ENCODE measurements at regions not wholly inside any gene's neighbourhood (a gene's known extent, or its start where the extent isn't known, plus 50 kb on each side); places are given as distances from the start of the nearest gene placed in this dataset.

GRCh38 chr9:90058182-90058763 is 453.5 kb downstream of the GADD45G start:
- H3K4me1 ChIP-seq (ENCODE audit: control insufficient read depth, insufficient read depth, low read length), result peaks cover 3% of the 10 kb centered on the region; the same call in 1 of the 2 replicates
- H3K4me3 ChIP-seq (ENCODE audit: low read length), result no peak overlapping the region
- H3K27me3 ChIP-seq (ENCODE audit: control insufficient read depth, insufficient read depth, low read length), result no peaks in the 10 kb centered on the region
- H3K9me3 ChIP-seq (ENCODE audit: control insufficient read depth, insufficient read depth, low read length), result no peaks in the 10 kb centered on the region
- no peak overlapping the region for H3K27ac ChIP-seq (ENCODE audit: low read length)
- WGBS (ENCODE audit: insufficient coverage, insufficient read length), result no CpG with 5 or more reads among the region's 6 CpGs
- no peak for DNase-seq (ENCODE audit: low read depth, low spot score)
- H3K36me3 ChIP-seq (ENCODE audit: control insufficient read depth, insufficient read depth, low read length), result no peaks in the 10 kb centered on the region

DNA sequence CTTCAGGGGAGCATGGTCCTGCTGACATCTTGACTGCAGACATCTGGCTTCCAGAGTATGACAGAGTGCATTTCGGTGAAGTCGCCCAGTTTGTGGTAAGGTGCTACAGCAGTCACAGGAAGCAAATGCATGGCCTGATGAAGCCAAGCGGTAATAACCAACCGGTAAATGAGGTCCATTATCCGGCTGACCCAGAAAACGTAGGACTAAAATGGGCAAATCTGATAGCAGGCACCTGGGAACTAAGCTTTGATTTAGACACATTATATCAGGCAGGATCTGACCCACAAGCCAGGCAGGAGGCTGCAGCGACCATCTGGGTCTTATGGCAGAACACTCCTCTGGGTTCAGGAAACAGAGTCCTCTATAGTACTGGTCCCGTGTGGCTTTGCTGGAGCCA is 454.6 kb downstream of the GADD45G start:
- Histone ChIP-seq H3K36me3 (ENCODE audit: control insufficient read depth, insufficient read depth, low read length) (no peaks in the 10 kb centered on the region), H3K4me1 (ENCODE audit: control insufficient read depth, insufficient read depth, low read length) (peaks cover 3% of the 10 kb centered on the region; the same call in 1 of the 2 replicates), H3K27ac (ENCODE audit: low read length) (no peak overlapping the region), H3K9me3 (ENCODE audit: control insufficient read depth, insufficient read depth, low read length) (no peaks in the 10 kb centered on the region), H3K4me3 (ENCODE audit: low read length) (no peak overlapping the region), H3K27me3 (ENCODE audit: control insufficient read depth, insufficient read depth, low read length) (no peaks in the 10 kb centered on the region)
- no peak for DNase-seq (ENCODE audit: low read depth, low spot score)
- WGBS (ENCODE audit: insufficient coverage, insufficient read length), result no CpG with 5 or more reads among the region's 8 CpGs

- H3K9me3 ChIP-seq (ENCODE audit: control insufficient read depth, insufficient read depth, low read length), result no peaks in the 10 kb centered on the region
- DNase-seq (ENCODE audit: low read depth, low spot score), result no peak
- no peak overlapping the region for H3K27ac ChIP-seq (ENCODE audit: low read length)
- H3K36me3 ChIP-seq (ENCODE audit: control insufficient read depth, insufficient read depth, low read length), result no peaks in the 10 kb centered on the region
- WGBS (ENCODE audit: insufficient coverage, insufficient read length), result no CpG with 5 or more reads among the region's 8 CpGs
- no peaks in the 10 kb centered on the region for H3K27me3 ChIP-seq (ENCODE audit: control insufficient read depth, insufficient read depth, low read length)
- H3K4me1 ChIP-seq (ENCODE audit: control insufficient read depth, insufficient read depth, low read length), result peaks cover 3% of the 10 kb centered on the region; the same call in 1 of the 2 replicates
- no peak overlapping the region for H3K4me3 ChIP-seq (ENCODE audit: low read length)
Measured at GRCh38 chr9:90060256-90060655, 455.4 kb downstream of the GADD45G start.

- DNase-seq (ENCODE audit: low read depth, low spot score), result no peak
- Histone ChIP-seq H3K27me3 (ENCODE audit: control insufficient read depth, insufficient read depth, low read length) (no peaks in the 10 kb centered on the region), H3K36me3 (ENCODE audit: control insufficient read depth, insufficient read depth, low read length) (no peaks in the 10 kb centered on the region), H3K9me3 (ENCODE audit: control insufficient read depth, insufficient read depth, low read length) (no peaks in the 10 kb centered on the region), H3K27ac (ENCODE audit: low read length) (no peak overlapping the region), H3K4me3 (ENCODE audit: low read length) (no peak overlapping the region), H3K4me1 (ENCODE audit: control insufficient read depth, insufficient read depth, low read length) (peaks cover 3% of the 10 kb centered on the region; the same call in 1 of the 2 replicates)
- no CpG with 5 or more reads among the region's 1 CpG for WGBS (ENCODE audit: insufficient coverage, insufficient read length)
Measured at GRCh38 chr9:90061187-90061586, 456.4 kb downstream of the GADD45G start.

DNA sequence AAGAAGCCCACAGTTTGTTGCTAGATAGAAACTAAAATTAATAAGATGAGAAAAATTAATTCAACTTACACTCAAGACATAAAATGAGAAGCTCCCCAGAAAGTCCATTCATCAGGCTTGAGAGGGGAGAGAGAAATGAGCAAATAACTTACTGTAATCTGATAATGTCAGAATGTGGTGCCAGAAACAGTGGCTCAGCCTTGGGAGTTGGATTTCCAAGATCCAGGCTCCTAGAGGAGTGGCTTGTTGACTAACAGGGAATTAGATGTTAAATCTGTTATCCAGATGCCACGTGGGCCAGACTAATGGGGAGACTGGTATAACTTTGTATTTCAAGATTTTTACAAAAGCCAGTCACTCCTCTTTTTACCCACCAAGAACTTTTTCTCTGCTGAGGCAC is 458.2 kb downstream of the GADD45G start:
- WGBS (ENCODE audit: insufficient coverage, insufficient read length), result no CpG with 5 or more reads among the region's 1 CpG
- Histone ChIP-seq H3K9me3 (ENCODE audit: control insufficient read depth, insufficient read depth, low read length) (no peaks in the 10 kb centered on the region), H3K27me3 (ENCODE audit: control insufficient read depth, insufficient read depth, low read length) (no peaks in the 10 kb centered on the region), H3K4me3 (ENCODE audit: low read length) (no peak overlapping the region), H3K27ac (ENCODE audit: low read length) (no peak overlapping the region), H3K36me3 (ENCODE audit: control insufficient read depth, insufficient read depth, low read length) (no peaks in the 10 kb centered on the region), H3K4me1 (ENCODE audit: control insufficient read depth, insufficient read depth, low read length) (peaks cover 3% of the 10 kb centered on the region; the same call in 1 of the 2 replicates)
- DNase-seq (ENCODE audit: low read depth, low spot score), result no peak

DNA sequence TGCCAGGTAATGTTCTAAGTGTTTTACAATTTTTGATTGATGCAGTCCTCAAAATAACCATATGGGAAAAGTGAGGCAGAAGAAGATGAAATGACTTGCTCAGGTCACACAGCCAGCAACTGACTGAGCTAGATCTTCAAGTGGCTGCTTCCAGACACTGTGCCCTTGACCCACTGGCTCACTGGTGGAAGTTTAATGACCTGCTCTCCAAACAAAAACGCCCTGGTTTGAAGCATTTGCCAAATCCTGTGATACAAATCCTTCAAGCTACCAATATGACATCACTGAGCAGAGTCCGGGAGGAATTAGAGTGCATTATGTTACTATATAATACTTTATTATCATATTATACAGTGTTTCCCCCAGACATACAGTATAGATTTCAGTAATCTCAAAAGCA is 459.4 kb downstream of the GADD45G start:
- WGBS (ENCODE audit: insufficient coverage, insufficient read length), result no CpG with 5 or more reads among the region's 2 CpGs
- H3K27ac ChIP-seq (ENCODE audit: low read length), result no peak overlapping the region
- no peaks in the 10 kb centered on the region for H3K9me3 ChIP-seq (ENCODE audit: control insufficient read depth, insufficient read depth, low read length)
- no peaks in the 10 kb centered on the region for H3K36me3 ChIP-seq (ENCODE audit: control insufficient read depth, insufficient read depth, low read length)
- H3K27me3 ChIP-seq (ENCODE audit: control insufficient read depth, insufficient read depth, low read length), result no peaks in the 10 kb centered on the region
- no peak for DNase-seq (ENCODE audit: low read depth, low spot score)
- no peak overlapping the region for H3K4me3 ChIP-seq (ENCODE audit: low read length)
- peaks cover 3% of the 10 kb centered on the region; the same call in 1 of the 2 replicates for H3K4me1 ChIP-seq (ENCODE audit: control insufficient read depth, insufficient read depth, low read length)

DNA sequence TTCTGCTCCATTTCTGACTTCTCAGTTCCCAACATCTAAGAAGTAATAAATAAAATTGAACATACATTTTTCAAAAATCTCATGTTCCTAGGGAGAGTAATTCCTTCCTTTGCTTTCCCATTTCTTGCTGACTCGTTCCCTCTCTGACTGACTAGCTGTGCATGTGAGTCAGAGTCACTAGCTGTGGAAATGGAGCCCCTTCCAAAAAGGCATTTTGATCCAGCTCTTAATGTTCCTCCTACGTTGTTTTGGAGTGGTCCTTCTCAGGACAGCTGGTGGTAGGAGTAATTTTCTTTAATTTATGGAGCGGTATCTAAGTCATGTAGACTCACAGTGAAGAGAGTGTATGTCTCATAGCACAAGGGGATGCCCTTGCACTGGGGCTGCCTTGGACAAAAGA is 460.2 kb downstream of the GADD45G start:
- peaks cover 3% of the 10 kb centered on the region; the same call in 1 of the 2 replicates for H3K4me1 ChIP-seq (ENCODE audit: control insufficient read depth, insufficient read depth, low read length)
- no peak overlapping the region for H3K4me3 ChIP-seq (ENCODE audit: low read length)
- no peak overlapping the region for H3K27ac ChIP-seq (ENCODE audit: low read length)
- H3K9me3 ChIP-seq (ENCODE audit: control insufficient read depth, insufficient read depth, low read length), result no peaks in the 10 kb centered on the region
- no peaks in the 10 kb centered on the region for H3K27me3 ChIP-seq (ENCODE audit: control insufficient read depth, insufficient read depth, low read length)
- no CpG with 5 or more reads among the region's 3 CpGs for WGBS (ENCODE audit: insufficient coverage, insufficient read length)
- no peaks in the 10 kb centered on the region for H3K36me3 ChIP-seq (ENCODE audit: control insufficient read depth, insufficient read depth, low read length)
- no peak for DNase-seq (ENCODE audit: low read depth, low spot score)

- no peaks in the 10 kb centered on the region for H3K9me3 ChIP-seq (ENCODE audit: control insufficient read depth, insufficient read depth, low read length)
- WGBS (ENCODE audit: insufficient coverage, insufficient read length), result no CpG with 5 or more reads among the region's 2 CpGs
- H3K36me3 ChIP-seq (ENCODE audit: control insufficient read depth, insufficient read depth, low read length), result no peaks in the 10 kb centered on the region
- DNase-seq (ENCODE audit: low read depth, low spot score), result no peak
- H3K27me3 ChIP-seq (ENCODE audit: control insufficient read depth, insufficient read depth, low read length), result no peaks in the 10 kb centered on the region
- H3K27ac ChIP-seq (ENCODE audit: low read length), result no peak overlapping the region
- H3K4me3 ChIP-seq (ENCODE audit: low read length), result no peak overlapping the region
- H3K4me1 ChIP-seq (ENCODE audit: control insufficient read depth, insufficient read depth, low read length), result peaks cover 3% of the 10 kb centered on the region; the same call in 1 of the 2 replicates
Measured at GRCh38 chr9:90065851-90066250, 461.0 kb downstream of the GADD45G start.

DNA sequence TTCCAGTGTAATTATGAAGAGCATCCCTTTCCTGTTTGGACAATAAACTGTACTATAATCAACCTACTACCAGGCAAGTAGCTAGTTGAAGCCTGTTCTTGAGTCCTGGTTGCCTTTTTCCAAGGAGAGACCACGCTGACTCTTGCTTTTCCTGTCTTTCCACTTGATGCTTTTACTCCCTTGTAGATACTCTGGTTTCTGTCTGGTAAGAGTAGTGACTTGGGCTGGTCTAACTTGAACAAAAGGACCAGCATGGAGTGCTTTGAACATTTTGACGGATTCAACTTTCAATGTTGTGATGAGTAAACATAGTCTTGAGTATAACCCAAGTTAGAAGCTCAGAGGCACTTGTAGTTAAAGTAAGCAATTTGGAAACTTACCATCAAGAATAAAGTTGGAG is 464.3 kb downstream of the GADD45G start:
- Histone ChIP-seq H3K9me3 (ENCODE audit: control insufficient read depth, insufficient read depth, low read length) (no peaks in the 10 kb centered on the region), H3K27ac (ENCODE audit: low read length) (no peak overlapping the region), H3K4me1 (ENCODE audit: control insufficient read depth, insufficient read depth, low read length) (no peaks in the 10 kb centered on the region), H3K4me3 (ENCODE audit: low read length) (no peak overlapping the region), H3K36me3 (ENCODE audit: control insufficient read depth, insufficient read depth, low read length) (no peaks in the 10 kb centered on the region), H3K27me3 (ENCODE audit: control insufficient read depth, insufficient read depth, low read length) (no peaks in the 10 kb centered on the region)
- no peak for DNase-seq (ENCODE audit: low read depth, low spot score)
- no CpG with 5 or more reads among the region's 2 CpGs for WGBS (ENCODE audit: insufficient coverage, insufficient read length)

DNA sequence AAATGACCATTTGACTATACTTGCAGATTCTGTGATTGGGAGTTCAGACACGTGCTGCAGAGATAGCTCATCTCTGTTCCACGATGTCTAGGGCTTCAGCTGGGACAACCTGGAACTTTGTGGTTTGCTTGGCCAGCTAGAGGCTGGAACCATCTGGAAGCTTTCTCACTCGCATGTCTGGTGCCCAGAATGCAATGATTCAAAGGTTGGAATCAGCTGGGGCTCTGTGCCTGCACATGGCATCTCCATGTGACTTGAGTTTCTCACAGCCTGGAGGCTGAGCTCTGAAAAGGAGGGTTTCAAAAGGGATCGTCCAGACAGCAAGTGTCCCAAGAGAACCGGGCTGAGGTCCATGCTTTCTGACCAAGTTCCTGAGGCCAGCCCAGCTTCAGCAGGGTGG is 465.2 kb downstream of the GADD45G start:
- Histone ChIP-seq H3K36me3 (ENCODE audit: control insufficient read depth, insufficient read depth, low read length) (no peaks in the 10 kb centered on the region), H3K27ac (ENCODE audit: low read length) (no peak overlapping the region), H3K4me1 (ENCODE audit: control insufficient read depth, insufficient read depth, low read length) (no peaks in the 10 kb centered on the region), H3K4me3 (ENCODE audit: low read length) (no peak overlapping the region), H3K27me3 (ENCODE audit: control insufficient read depth, insufficient read depth, low read length) (no peaks in the 10 kb centered on the region), H3K9me3 (ENCODE audit: control insufficient read depth, insufficient read depth, low read length) (no peaks in the 10 kb centered on the region)
- no CpG with 5 or more reads among the region's 5 CpGs for WGBS (ENCODE audit: insufficient coverage, insufficient read length)
- DNase-seq (ENCODE audit: low read depth, low spot score), result no peak

DNA sequence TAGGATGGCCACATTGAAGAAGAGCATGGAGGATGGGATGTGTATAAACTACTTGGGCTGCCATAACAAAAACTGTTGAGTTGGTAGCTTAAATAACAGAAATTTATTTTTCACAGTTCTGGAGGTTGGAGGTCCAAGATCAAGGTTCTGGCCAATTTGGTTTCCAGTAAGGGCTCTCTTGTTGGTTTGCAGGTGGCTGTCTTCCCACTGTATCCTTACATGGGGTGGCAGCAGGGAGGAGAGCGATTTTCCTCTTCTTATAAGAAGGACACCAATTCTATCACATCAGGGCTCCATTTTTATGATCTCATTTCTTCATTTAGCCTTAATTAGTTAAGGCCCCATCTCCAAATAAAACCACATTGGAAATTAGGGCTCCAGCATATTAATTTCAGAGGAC is 465.7 kb downstream of the GADD45G start:
- H3K4me1 ChIP-seq (ENCODE audit: control insufficient read depth, insufficient read depth, low read length), result no peaks in the 10 kb centered on the region
- no CpG with 5 or more reads among the region's 1 CpG for WGBS (ENCODE audit: insufficient coverage, insufficient read length)
- H3K9me3 ChIP-seq (ENCODE audit: control insufficient read depth, insufficient read depth, low read length), result no peaks in the 10 kb centered on the region
- H3K27me3 ChIP-seq (ENCODE audit: control insufficient read depth, insufficient read depth, low read length), result no peaks in the 10 kb centered on the region
- no peak for DNase-seq (ENCODE audit: low read depth, low spot score)
- H3K27ac ChIP-seq (ENCODE audit: low read length), result no peak overlapping the region
- no peak overlapping the region for H3K4me3 ChIP-seq (ENCODE audit: low read length)
- H3K36me3 ChIP-seq (ENCODE audit: control insufficient read depth, insufficient read depth, low read length), result no peaks in the 10 kb centered on the region
